SU-DHL-6 (cell line): ENCODE measurements at regions not wholly inside any gene's neighbourhood (a gene's known extent, or its start where the extent isn't known, plus 50 kb on each side); places are given as distances from the start of the nearest gene placed in this dataset.
"Not testable (repeated sequence)": the region's sequence is repeated elsewhere in the genome, so short reads cannot be mapped to it uniquely, and the experiment has no call there.

Experiments used
- H2AFZ ChIP-seq: fragments of 200-600 bp; sonication (generic); 2 replicates; pipeline ENCODE4 v1.6.1; 2014; ENCODE audit warnings: low read depth, mild to moderate bottlenecking, moderate library complexity, mixed read lengths, antibody characterized with exemption, low read length; ENCODE audit not compliant: severe bottlenecking
- H3F3A ChIP-seq: fragments of 200-600 bp; shearing (Covaris generic); 2 replicates; pipeline ENCODE4 v1.6.0; 2016; ENCODE audit warnings: antibody characterized with exemption, mild to moderate bottlenecking; ENCODE audit not compliant: insufficient read depth
- H3K27ac ChIP-seq: fragments of 200-600 bp; sonication (generic); 2 replicates; pipeline ENCODE4 v1.5.1; 2016; ENCODE audit warnings: low read depth, mild to moderate bottlenecking, low read length, moderate library complexity, mixed read lengths
- H3K27me3 ChIP-seq: fragments of 200-600 bp; sonication (generic), shearing (Covaris generic); 2 replicates; pipeline ENCODE4 v1.6.0; 2014; ENCODE audit warnings: mild to moderate bottlenecking, low read length
- H3K36me3 ChIP-seq: fragments of 200-600 bp; sonication (generic); 2 replicates; pipeline ENCODE4 v1.6.1; 2014; ENCODE audit warnings: mild to moderate bottlenecking, low read length, mixed read lengths
- H3K4me2 ChIP-seq: fragments of 300-600, 200-600 bp; shearing (Covaris generic), sonication (generic); 2 replicates; pipeline ENCODE4 v1.6.0; 2014; ENCODE audit warnings: low read length, low read depth, mild to moderate bottlenecking; ENCODE audit not compliant: poor library complexity, severe bottlenecking
- H3K4me3 ChIP-seq: fragments of 200-600 bp; sonication (generic); 2 replicates; pipeline ENCODE4 v1.5.1; 2014; ENCODE audit warnings: antibody characterized with exemption, low read length, mild to moderate bottlenecking, mixed read lengths; ENCODE audit not compliant: insufficient read depth, poor library complexity, severe bottlenecking
- H3K79me2 ChIP-seq: fragments of 200-600 bp; sonication (generic); 2 replicates; pipeline ENCODE4 v1.6.1; 2014; ENCODE audit warnings: mild to moderate bottlenecking, low read length, moderate library complexity; ENCODE audit not compliant: insufficient read depth
- H3K9ac ChIP-seq: fragments of 200-600 bp; sonication (generic); 2 replicates; pipeline ENCODE4 v1.7.0; 2014; ENCODE audit warnings: mild to moderate bottlenecking, low read length
- H3K9me2 ChIP-seq: fragments of 200-600 bp; sonication (generic); replicated peaks from 2 replicates; pipeline ENCODE4 v1.6.1; 2014; ENCODE audit warnings: low read length; ENCODE audit not compliant: insufficient read depth
- H3K9me3 ChIP-seq: fragments of 200-600 bp; sonication (generic); 2 replicates; pipeline ENCODE4 v1.6.1; 2014; ENCODE audit warnings: low read length, mixed read lengths; ENCODE audit not compliant: insufficient read depth
- H4K20me1 ChIP-seq: fragments of 200-600 bp; sonication (generic); 2 replicates; pipeline ENCODE4 v1.6.1; 2014; ENCODE audit warnings: low read depth, mild to moderate bottlenecking, antibody characterized with exemption, low read length, moderate library complexity, mixed read lengths
- EZH2phosphoT487 ChIP-seq: fragments of 200-600 bp; sonication (generic), shearing (Covaris generic); conservative IDR thresholded peaks from 2 replicates; pipeline ENCODE4 v1.6.1; 2018; ENCODE audit warnings: mild to moderate bottlenecking, antibody characterized with exemption, low read length, moderate library complexity, mixed read lengths
- TF ChIP-seq, protein P1 (sequence below): fragments of 200-600 bp; sonication (generic); IDR thresholded peaks from one replicate; pipeline ENCODE4 v1.5.1; 2017; ENCODE audit warnings: antibody characterized with exemption, mild to moderate bottlenecking, low read length, moderate library complexity; ENCODE audit not compliant: insufficient read depth, poor library complexity, severe bottlenecking

DNA sequence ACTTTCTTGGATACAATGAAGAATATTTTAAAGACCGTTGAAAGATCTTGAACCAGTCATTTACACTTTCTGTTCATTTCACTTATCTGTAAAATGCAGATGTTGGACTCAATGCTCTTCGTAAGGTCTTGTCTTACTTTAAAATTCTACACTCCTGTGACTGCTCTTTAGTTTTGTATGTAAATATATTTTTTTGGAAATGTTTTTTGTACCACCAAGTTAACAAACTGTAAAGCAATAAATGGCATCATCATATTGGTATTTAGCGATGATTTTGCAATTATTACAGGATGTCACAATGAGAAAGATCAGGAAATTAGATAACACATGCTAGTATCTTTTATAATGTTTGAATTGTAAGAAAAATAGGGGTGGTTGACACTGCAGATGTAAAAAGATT is 80.8 kb upstream of the GNAQ start:
- H3K27ac ChIP-seq, result no peak overlapping the region
- H3K9ac ChIP-seq, result no peak overlapping the region
- H3K79me2 ChIP-seq, result no peaks in the 10 kb centered on the region
- no peak for TF ChIP-seq EZH2phosphoT487
- TF ChIP-seq, protein P1, sequence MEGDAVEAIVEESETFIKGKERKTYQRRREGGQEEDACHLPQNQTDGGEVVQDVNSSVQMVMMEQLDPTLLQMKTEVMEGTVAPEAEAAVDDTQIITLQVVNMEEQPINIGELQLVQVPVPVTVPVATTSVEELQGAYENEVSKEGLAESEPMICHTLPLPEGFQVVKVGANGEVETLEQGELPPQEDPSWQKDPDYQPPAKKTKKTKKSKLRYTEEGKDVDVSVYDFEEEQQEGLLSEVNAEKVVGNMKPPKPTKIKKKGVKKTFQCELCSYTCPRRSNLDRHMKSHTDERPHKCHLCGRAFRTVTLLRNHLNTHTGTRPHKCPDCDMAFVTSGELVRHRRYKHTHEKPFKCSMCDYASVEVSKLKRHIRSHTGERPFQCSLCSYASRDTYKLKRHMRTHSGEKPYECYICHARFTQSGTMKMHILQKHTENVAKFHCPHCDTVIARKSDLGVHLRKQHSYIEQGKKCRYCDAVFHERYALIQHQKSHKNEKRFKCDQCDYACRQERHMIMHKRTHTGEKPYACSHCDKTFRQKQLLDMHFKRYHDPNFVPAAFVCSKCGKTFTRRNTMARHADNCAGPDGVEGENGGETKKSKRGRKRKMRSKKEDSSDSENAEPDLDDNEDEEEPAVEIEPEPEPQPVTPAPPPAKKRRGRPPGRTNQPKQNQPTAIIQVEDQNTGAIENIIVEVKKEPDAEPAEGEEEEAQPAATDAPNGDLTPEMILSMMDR, result no peak
- H2AFZ ChIP-seq, result no peak overlapping the region
- H4K20me1 ChIP-seq, result no peaks in the 10 kb centered on the region
- no peaks in the 10 kb centered on the region for H3K9me3 ChIP-seq
- H3K4me2 ChIP-seq, result no peak overlapping the region
- no peaks in the 10 kb centered on the region for H3K36me3 ChIP-seq
- H3K4me3 ChIP-seq, result no peak overlapping the region
- H3K27me3 ChIP-seq, result no peaks in the 10 kb centered on the region
- H3K9me2 ChIP-seq, result no peaks in the 10 kb centered on the region
- H3F3A ChIP-seq, result no peaks in the 10 kb centered on the region

DNA sequence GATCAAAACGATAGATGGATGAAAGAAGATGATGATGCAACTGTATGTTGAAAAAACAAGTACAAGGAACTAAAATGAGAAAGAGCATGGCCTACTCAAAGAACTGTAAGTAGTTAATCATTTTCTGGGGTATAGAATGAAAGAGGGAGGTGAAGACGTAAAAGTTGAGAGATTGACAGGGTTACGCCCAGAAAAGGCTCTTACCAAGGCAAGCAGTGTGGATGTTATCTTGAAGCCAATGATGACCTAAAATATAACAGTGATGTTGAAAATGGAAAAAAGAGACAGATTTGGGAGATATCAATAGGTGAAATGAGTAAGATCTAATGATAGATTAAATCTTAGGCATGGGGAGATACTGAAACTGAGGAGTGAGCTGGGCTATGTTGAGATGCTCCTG is 80.4 kb upstream of the GNAQ start:
- no peak overlapping the region for H3K27ac ChIP-seq
- no peak overlapping the region for H3K4me2 ChIP-seq
- H3K36me3 ChIP-seq, result no peaks in the 10 kb centered on the region
- no peaks in the 10 kb centered on the region for H3K9me3 ChIP-seq
- TF ChIP-seq, protein P1, result no peak
- no peak for TF ChIP-seq EZH2phosphoT487
- no peak overlapping the region for H3K4me3 ChIP-seq
- H3K9ac ChIP-seq, result no peak overlapping the region
- no peaks in the 10 kb centered on the region for H4K20me1 ChIP-seq
- H3K79me2 ChIP-seq, result no peaks in the 10 kb centered on the region
- no peaks in the 10 kb centered on the region for H3K27me3 ChIP-seq
- H3F3A ChIP-seq, result no peaks in the 10 kb centered on the region
- no peaks in the 10 kb centered on the region for H3K9me2 ChIP-seq
- H2AFZ ChIP-seq, result no peak overlapping the region

DNA sequence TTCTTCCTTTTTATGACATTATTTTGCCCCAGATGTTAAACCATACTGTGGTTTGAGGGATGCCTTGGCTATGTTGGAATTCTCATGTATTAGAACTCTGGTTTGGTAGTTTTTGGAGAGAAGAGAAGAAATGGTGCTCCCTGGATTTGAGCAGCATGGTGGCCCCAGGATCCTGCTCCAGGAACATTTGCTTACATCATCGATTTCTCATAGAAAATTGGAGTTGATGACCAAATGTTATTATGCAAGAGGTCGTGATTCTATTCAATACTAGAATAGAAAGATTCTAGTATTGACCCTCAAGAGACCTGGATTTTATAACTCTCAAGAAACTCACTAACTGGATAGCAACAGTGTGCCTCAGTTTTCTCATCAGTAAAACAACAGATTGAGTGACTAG is 77.5 kb upstream of the GNAQ start:
- Histone ChIP-seq H3K27me3 (no peaks in the 10 kb centered on the region), H3K4me2 (no peak overlapping the region), H3K9ac (no peak overlapping the region), H4K20me1 (no peaks in the 10 kb centered on the region), H3K4me3 (no peak overlapping the region), H3K79me2 (no peaks in the 10 kb centered on the region), H3F3A (no peaks in the 10 kb centered on the region), H3K36me3 (no peaks in the 10 kb centered on the region), H2AFZ (no peak overlapping the region), H3K27ac (no peak overlapping the region), H3K9me2 (no peaks in the 10 kb centered on the region), H3K9me3 (no peaks in the 10 kb centered on the region)
- TF ChIP-seq, protein P1, result no peak
- no peak for TF ChIP-seq EZH2phosphoT487

DNA sequence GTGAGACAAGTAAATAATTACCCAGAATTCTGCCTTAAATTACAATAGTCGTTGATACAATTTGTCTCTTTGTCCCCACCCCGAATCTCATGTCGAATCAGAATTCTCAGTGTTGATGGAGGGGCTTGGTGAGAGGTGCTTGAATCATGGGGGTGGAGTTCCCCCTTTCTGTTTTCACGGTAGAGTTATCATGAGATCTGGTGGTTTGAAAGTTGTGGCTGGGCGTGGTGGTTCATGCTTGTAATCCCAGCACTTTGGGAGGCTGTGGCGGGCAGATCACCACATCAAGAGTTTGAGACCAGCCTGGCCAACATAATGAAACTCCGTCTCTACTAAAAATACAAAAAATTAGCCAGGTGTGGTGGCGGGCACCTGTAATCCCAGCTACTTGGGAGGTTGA is 75.0 kb upstream of the GNAQ start:
- not testable (repeated sequence) for H4K20me1 ChIP-seq, H3K4me2 ChIP-seq, H2AFZ ChIP-seq, H3K36me3 ChIP-seq, H3K27me3 ChIP-seq, H3K9ac ChIP-seq, H3K27ac ChIP-seq, H3K9me3 ChIP-seq, H3K9me2 ChIP-seq, H3K4me3 ChIP-seq, H3F3A ChIP-seq, H3K79me2 ChIP-seq
